WTC11 (cell line): ENCODE measurements at regions not wholly inside any gene's neighbourhood (a gene's known extent, or its start where the extent isn't known, plus 50 kb on each side); places are given as distances from the start of the nearest gene placed in this dataset.

Experiments used
- NR1H2 ChIP-seq: sonication (generic); formaldehyde crosslinking; IDR thresholded peaks from 2 replicates; pipeline ENCODE4 v1.9.0; 2021; ENCODE audit warnings: mild to moderate bottlenecking, moderate library complexity, missing genetic modification reagents
- PRRX2 ChIP-seq: fragments of 250-450 bp; sonication (Bioruptor Pico); IDR thresholded peaks from 2 replicates; pipeline ENCODE4 v1.8.0; 2021; ENCODE audit warnings: mild to moderate bottlenecking
- TCF7 ChIP-seq: sonication (generic); formaldehyde crosslinking; IDR thresholded peaks from 2 replicates; pipeline ENCODE4 v1.8.0; 2022; ENCODE audit warnings: mild to moderate bottlenecking, low read depth, missing genetic modification reagents, moderate library complexity
- TF ChIP-seq, protein P1 (sequence below): fragments of 200-600 bp; IDR thresholded peaks from 2 replicates; pipeline ENCODE4 v1.8.0; 2022; ENCODE audit warnings: antibody characterized with exemption
- TF ChIP-seq, protein P2 (sequence below): sonication (generic); formaldehyde crosslinking; IDR thresholded peaks from 2 replicates; pipeline ENCODE4 v1.8.0; 2022; ENCODE audit warnings: mild to moderate bottlenecking, missing genetic modification reagents

- TF ChIP-seq PRRX2, result no peak
- TF ChIP-seq, protein P1, sequence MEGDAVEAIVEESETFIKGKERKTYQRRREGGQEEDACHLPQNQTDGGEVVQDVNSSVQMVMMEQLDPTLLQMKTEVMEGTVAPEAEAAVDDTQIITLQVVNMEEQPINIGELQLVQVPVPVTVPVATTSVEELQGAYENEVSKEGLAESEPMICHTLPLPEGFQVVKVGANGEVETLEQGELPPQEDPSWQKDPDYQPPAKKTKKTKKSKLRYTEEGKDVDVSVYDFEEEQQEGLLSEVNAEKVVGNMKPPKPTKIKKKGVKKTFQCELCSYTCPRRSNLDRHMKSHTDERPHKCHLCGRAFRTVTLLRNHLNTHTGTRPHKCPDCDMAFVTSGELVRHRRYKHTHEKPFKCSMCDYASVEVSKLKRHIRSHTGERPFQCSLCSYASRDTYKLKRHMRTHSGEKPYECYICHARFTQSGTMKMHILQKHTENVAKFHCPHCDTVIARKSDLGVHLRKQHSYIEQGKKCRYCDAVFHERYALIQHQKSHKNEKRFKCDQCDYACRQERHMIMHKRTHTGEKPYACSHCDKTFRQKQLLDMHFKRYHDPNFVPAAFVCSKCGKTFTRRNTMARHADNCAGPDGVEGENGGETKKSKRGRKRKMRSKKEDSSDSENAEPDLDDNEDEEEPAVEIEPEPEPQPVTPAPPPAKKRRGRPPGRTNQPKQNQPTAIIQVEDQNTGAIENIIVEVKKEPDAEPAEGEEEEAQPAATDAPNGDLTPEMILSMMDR, result no peak
- TF ChIP-seq NR1H2 (CRISPR knock-in tag), result no peak
- TF ChIP-seq, protein P2, sequence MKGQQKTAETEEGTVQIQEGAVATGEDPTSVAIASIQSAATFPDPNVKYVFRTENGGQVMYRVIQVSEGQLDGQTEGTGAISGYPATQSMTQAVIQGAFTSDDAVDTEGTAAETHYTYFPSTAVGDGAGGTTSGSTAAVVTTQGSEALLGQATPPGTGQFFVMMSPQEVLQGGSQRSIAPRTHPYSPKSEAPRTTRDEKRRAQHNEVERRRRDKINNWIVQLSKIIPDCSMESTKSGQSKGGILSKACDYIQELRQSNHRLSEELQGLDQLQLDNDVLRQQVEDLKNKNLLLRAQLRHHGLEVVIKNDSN (CRISPR knock-in tag), result no peak
- TF ChIP-seq TCF7 (CRISPR knock-in tag), result no peak
Observed at GRCh38 chr15:25248583-25249235, 190.1 kb downstream of the UBE3A start.
